ENCODE measurements at regions not wholly inside any gene's neighbourhood (a gene's known extent, or its start where the extent isn't known, plus 50 kb on each side); places are given as distances from the start of the nearest gene placed in this dataset.

DNA sequence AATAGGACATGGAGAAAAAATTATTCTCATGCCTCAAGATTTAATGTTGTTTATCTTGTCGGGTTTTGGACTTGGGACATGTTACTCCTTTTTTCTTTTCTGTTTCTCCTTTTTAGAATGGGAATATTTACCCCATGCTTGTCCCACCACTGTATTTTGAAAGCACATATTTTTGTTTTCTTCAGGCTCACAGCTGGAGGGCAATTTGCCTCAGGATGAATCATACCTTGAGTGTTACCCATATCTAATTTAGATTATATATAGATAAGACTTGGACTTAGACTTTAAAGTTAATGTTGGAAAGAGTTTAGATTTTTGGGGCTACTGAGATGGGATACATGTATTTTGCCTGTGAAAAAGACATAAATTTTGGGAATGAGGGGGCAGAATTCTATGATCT lies 541.6 kb upstream of the MAN1A1 start:
- TF ChIP-seq, protein P1, sequence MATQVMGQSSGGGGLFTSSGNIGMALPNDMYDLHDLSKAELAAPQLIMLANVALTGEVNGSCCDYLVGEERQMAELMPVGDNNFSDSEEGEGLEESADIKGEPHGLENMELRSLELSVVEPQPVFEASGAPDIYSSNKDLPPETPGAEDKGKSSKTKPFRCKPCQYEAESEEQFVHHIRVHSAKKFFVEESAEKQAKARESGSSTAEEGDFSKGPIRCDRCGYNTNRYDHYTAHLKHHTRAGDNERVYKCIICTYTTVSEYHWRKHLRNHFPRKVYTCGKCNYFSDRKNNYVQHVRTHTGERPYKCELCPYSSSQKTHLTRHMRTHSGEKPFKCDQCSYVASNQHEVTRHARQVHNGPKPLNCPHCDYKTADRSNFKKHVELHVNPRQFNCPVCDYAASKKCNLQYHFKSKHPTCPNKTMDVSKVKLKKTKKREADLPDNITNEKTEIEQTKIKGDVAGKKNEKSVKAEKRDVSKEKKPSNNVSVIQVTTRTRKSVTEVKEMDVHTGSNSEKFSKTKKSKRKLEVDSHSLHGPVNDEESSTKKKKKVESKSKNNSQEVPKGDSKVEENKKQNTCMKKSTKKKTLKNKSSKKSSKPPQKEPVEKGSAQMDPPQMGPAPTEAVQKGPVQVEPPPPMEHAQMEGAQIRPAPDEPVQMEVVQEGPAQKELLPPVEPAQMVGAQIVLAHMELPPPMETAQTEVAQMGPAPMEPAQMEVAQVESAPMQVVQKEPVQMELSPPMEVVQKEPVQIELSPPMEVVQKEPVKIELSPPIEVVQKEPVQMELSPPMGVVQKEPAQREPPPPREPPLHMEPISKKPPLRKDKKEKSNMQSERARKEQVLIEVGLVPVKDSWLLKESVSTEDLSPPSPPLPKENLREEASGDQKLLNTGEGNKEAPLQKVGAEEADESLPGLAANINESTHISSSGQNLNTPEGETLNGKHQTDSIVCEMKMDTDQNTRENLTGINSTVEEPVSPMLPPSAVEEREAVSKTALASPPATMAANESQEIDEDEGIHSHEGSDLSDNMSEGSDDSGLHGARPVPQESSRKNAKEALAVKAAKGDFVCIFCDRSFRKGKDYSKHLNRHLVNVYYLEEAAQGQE (IDR thresholded peaks at IDR 0.05; ENCODE audit: insufficient read depth in 1 of 2, low read depth in 2 of 2, low read length in 2 of 2) = no peak
- TF ChIP-seq FOXP2 (optimal IDR thresholded peaks at IDR 0.05; ENCODE audit: borderline replicate concordance, extremely low read depth, extremely low read length, insufficient read depth) = no peak
- TF ChIP-seq TAF1 (IDR thresholded peaks at IDR 0.05; ENCODE audit: borderline replicate concordance, insufficient read depth, low read length) = no peak
- no peak for TF ChIP-seq POLR2AphosphoS5 (IDR thresholded peaks at IDR 0.05; ENCODE audit: low read depth, low read length)
- no peak for TF ChIP-seq SIN3A (IDR thresholded peaks at IDR 0.05; ENCODE audit: borderline replicate concordance, insufficient read depth, low read length)

DNA sequence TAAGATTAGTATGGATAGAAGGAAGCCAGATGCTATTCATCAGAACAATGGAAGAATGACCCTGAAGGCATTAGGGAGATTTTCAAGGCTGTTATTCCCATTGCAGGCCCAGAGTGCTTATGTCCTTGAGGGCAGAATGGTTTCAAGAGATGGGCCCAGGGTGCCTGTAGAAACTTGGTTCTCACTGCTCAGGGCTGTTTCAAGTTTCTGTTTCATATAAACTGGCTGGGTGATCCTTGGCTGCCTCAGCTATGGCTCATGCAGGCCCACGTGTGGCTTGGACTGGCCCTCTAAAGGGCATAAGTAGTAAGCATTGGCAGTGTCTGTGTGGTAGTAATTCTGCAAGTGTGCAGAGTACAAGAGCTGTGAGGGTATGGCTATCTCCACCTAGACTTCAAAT lies 540.9 kb upstream of the MAN1A1 start:
- TF ChIP-seq SIN3A (IDR thresholded peaks at IDR 0.05; ENCODE audit: borderline replicate concordance, insufficient read depth, low read length) = no peak
- TF ChIP-seq, protein P1 (IDR thresholded peaks at IDR 0.05; ENCODE audit: insufficient read depth in 1 of 2, low read depth in 2 of 2, low read length in 2 of 2) = no peak
- TF ChIP-seq FOXP2 (optimal IDR thresholded peaks at IDR 0.05; ENCODE audit: borderline replicate concordance, extremely low read depth, extremely low read length, insufficient read depth) = no peak
- no peak for TF ChIP-seq TAF1 (IDR thresholded peaks at IDR 0.05; ENCODE audit: borderline replicate concordance, insufficient read depth, low read length)
- no peak for TF ChIP-seq POLR2AphosphoS5 (IDR thresholded peaks at IDR 0.05; ENCODE audit: low read depth, low read length)

DNA sequence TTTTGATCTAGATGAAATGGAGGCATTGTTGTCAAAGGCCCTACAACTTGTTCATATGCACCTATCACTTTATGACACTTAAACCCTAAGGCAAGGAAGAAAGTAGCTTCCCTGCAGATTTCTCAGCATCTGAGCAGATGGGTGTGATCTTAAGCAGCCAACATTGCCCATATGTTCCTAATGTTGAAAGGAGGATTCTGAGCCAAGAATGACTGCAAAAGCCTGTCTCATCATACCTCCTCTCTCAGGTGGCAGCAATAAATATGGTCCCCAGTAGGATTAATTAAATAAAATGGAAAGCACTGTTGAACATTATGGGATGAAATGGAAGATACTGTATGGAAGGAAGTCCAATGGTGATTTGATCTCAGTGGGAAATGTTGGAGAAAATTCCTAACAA lies 538.1 kb upstream of the MAN1A1 start:
- TF ChIP-seq, protein P1 (IDR thresholded peaks at IDR 0.05; ENCODE audit: insufficient read depth in 1 of 2, low read depth in 2 of 2, low read length in 2 of 2) = no peak
- TF ChIP-seq SIN3A (IDR thresholded peaks at IDR 0.05; ENCODE audit: borderline replicate concordance, insufficient read depth, low read length) = no peak
- TF ChIP-seq TAF1 (IDR thresholded peaks at IDR 0.05; ENCODE audit: borderline replicate concordance, insufficient read depth, low read length) = no peak
- TF ChIP-seq POLR2AphosphoS5 (IDR thresholded peaks at IDR 0.05; ENCODE audit: low read depth, low read length) = no peak
- TF ChIP-seq FOXP2 (optimal IDR thresholded peaks at IDR 0.05; ENCODE audit: borderline replicate concordance, extremely low read depth, extremely low read length, insufficient read depth) = no peak

DNA sequence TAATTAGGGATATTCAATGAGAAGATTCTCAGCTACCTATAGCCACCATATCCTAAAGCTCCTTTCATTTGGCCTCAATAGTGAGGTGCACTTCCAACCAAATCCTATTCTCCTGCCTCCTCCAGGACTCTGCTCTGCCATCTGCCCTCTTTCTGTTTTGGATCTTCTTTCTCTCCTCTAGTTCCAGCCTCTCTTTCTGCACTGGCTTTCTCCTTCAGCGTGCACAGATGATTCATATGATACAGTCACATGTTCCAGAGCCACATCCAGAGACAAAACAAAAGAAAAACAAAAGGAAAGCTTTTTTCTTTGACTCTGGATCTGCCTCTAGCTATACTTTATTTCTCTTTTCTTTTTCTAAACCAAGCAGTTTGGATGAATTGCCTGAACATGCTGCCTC lies 531.9 kb upstream of the MAN1A1 start:
- no peak for TF ChIP-seq FOXP2 (optimal IDR thresholded peaks at IDR 0.05; ENCODE audit: borderline replicate concordance, extremely low read depth, extremely low read length, insufficient read depth)
- TF ChIP-seq SIN3A (IDR thresholded peaks at IDR 0.05; ENCODE audit: borderline replicate concordance, insufficient read depth, low read length) = no peak
- TF ChIP-seq, protein P1 (IDR thresholded peaks at IDR 0.05; ENCODE audit: insufficient read depth in 1 of 2, low read depth in 2 of 2, low read length in 2 of 2) = no peak
- no peak for TF ChIP-seq POLR2AphosphoS5 (IDR thresholded peaks at IDR 0.05; ENCODE audit: low read depth, low read length)
- TF ChIP-seq TAF1 (IDR thresholded peaks at IDR 0.05; ENCODE audit: borderline replicate concordance, insufficient read depth, low read length) = no peak

DNA sequence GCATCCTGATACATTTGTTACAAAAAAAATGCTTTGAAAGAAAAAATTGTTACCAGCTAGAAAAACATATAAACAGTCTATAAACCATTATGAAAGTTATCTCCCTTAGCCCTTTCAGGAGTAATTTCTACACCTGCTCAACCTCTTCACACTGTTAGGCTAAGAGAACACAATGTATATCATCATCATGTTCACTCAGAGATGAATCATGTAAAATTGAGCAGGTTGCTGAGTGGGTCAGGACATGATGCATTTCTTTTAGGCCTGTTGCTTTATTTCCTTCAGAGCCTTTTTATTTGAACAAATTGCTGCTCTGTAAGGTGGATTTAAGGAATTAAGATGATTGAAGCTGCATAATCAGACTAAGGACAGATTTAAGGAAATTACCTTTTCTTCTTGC lies 531.3 kb upstream of the MAN1A1 start:
- no peak for TF ChIP-seq TAF1 (IDR thresholded peaks at IDR 0.05; ENCODE audit: borderline replicate concordance, insufficient read depth, low read length)
- no peak for TF ChIP-seq SIN3A (IDR thresholded peaks at IDR 0.05; ENCODE audit: borderline replicate concordance, insufficient read depth, low read length)
- no peak for TF ChIP-seq FOXP2 (optimal IDR thresholded peaks at IDR 0.05; ENCODE audit: borderline replicate concordance, extremely low read depth, extremely low read length, insufficient read depth)
- no peak for TF ChIP-seq POLR2AphosphoS5 (IDR thresholded peaks at IDR 0.05; ENCODE audit: low read depth, low read length)
- TF ChIP-seq, protein P1 (IDR thresholded peaks at IDR 0.05; ENCODE audit: insufficient read depth in 1 of 2, low read depth in 2 of 2, low read length in 2 of 2) = no peak

Data from PFSK-1 (cell line).